ENCODE measurements at regions not wholly inside any gene's neighbourhood (a gene's known extent, or its start where the extent isn't known, plus 50 kb on each side); places are given as distances from the start of the nearest gene placed in this dataset.

GRCh38 chr1:187619175-187619574 lies 790.4 kb downstream of the PLA2G4A start:
- TF ChIP-seq NFIC (IDR thresholded peaks at IDR 0.05), result no peak

GRCh38 chr1:187621951-187622350 lies 793.2 kb downstream of the PLA2G4A start:
- no peak for TF ChIP-seq MAX (IDR thresholded peaks at IDR 0.05)
- TF ChIP-seq TAF1 (IDR thresholded peaks at IDR 0.05; ENCODE audit: low read depth), result no peak
- TF ChIP-seq FOXM1 (IDR thresholded peaks at IDR 0.05; ENCODE audit: borderline replicate concordance, low read depth), result no peak
- TF ChIP-seq EGR1 (IDR thresholded peaks at IDR 0.05), result no peak
- TF ChIP-seq CREB1 (IDR thresholded peaks at IDR 0.05; ENCODE audit: low read depth), result no peak
- no peak for TF ChIP-seq TCF12 (IDR thresholded peaks at IDR 0.05; ENCODE audit: low read depth)
- TF ChIP-seq, protein P1, sequence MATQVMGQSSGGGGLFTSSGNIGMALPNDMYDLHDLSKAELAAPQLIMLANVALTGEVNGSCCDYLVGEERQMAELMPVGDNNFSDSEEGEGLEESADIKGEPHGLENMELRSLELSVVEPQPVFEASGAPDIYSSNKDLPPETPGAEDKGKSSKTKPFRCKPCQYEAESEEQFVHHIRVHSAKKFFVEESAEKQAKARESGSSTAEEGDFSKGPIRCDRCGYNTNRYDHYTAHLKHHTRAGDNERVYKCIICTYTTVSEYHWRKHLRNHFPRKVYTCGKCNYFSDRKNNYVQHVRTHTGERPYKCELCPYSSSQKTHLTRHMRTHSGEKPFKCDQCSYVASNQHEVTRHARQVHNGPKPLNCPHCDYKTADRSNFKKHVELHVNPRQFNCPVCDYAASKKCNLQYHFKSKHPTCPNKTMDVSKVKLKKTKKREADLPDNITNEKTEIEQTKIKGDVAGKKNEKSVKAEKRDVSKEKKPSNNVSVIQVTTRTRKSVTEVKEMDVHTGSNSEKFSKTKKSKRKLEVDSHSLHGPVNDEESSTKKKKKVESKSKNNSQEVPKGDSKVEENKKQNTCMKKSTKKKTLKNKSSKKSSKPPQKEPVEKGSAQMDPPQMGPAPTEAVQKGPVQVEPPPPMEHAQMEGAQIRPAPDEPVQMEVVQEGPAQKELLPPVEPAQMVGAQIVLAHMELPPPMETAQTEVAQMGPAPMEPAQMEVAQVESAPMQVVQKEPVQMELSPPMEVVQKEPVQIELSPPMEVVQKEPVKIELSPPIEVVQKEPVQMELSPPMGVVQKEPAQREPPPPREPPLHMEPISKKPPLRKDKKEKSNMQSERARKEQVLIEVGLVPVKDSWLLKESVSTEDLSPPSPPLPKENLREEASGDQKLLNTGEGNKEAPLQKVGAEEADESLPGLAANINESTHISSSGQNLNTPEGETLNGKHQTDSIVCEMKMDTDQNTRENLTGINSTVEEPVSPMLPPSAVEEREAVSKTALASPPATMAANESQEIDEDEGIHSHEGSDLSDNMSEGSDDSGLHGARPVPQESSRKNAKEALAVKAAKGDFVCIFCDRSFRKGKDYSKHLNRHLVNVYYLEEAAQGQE (IDR thresholded peaks at IDR 0.05; ENCODE audit: low read depth), result no peak
- TF ChIP-seq ZBTB7A (IDR thresholded peaks at IDR 0.05; ENCODE audit: low read depth), result no peak
- TF ChIP-seq NFIC (IDR thresholded peaks at IDR 0.05), result no peak
- TF ChIP-seq CEBPB (IDR thresholded peaks at IDR 0.05), result no peak
- TF ChIP-seq TEAD4 (IDR thresholded peaks at IDR 0.05), result no peak
- TF ChIP-seq RAD21 (IDR thresholded peaks at IDR 0.05; ENCODE audit: low read depth), result no peak
- no peak for TF ChIP-seq EP300 (IDR thresholded peaks at IDR 0.05; ENCODE audit: borderline replicate concordance)
- TF ChIP-seq YY1 (IDR thresholded peaks at IDR 0.05; ENCODE audit: low read depth), result no peak
- TF ChIP-seq, protein P2, sequence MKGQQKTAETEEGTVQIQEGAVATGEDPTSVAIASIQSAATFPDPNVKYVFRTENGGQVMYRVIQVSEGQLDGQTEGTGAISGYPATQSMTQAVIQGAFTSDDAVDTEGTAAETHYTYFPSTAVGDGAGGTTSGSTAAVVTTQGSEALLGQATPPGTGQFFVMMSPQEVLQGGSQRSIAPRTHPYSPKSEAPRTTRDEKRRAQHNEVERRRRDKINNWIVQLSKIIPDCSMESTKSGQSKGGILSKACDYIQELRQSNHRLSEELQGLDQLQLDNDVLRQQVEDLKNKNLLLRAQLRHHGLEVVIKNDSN (IDR thresholded peaks at IDR 0.05), result no peak

DNA sequence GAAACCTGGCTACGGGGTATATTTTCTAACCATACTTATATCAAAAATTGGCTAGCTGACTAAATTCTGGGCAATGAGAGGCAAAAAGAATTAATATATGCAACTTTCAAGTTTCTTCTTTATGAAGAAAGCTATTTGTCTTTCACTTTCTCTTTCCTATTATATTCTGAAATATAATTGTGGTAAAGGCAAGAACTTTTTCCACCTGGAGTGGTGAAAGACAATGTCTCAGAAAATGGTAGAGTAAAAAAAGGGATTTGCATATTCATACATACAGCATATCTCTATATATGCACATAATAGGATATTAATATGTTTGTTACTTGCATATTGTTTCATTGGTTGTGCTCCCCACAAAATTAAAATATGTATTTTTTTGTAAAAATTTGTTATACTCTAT lies 793.8 kb downstream of the PLA2G4A start:
- TF ChIP-seq RAD21 (IDR thresholded peaks at IDR 0.05; ENCODE audit: low read depth) (no peak), NFIC (IDR thresholded peaks at IDR 0.05) (no peak), CEBPB (IDR thresholded peaks at IDR 0.05) (no peak)
- TF ChIP-seq, protein P2 (IDR thresholded peaks at IDR 0.05), result no peak

GRCh38 chr1:187624812-187625545 lies 796.2 kb downstream of the PLA2G4A start:
- TF ChIP-seq CEBPB (IDR thresholded peaks at IDR 0.05) (no peak), TCF12 (IDR thresholded peaks at IDR 0.05; ENCODE audit: low read depth) (no peak), FOXM1 (IDR thresholded peaks at IDR 0.05; ENCODE audit: borderline replicate concordance, low read depth) (no peak), EP300 (IDR thresholded peaks at IDR 0.05; ENCODE audit: borderline replicate concordance) (no peak)

GRCh38 chr1:187626056-187626455 lies 797.3 kb downstream of the PLA2G4A start:
- TF ChIP-seq MAX (IDR thresholded peaks at IDR 0.05) (no peak), TAF1 (IDR thresholded peaks at IDR 0.05; ENCODE audit: low read depth) (no peak), EGR1 (IDR thresholded peaks at IDR 0.05) (no peak), CREB1 (IDR thresholded peaks at IDR 0.05; ENCODE audit: low read depth) (no peak), CEBPB (IDR thresholded peaks at IDR 0.05) (no peak), YY1 (IDR thresholded peaks at IDR 0.05; ENCODE audit: low read depth) (no peak), FOXM1 (IDR thresholded peaks at IDR 0.05; ENCODE audit: borderline replicate concordance, low read depth) (no peak), TCF12 (IDR thresholded peaks at IDR 0.05; ENCODE audit: low read depth) (no peak), RAD21 (IDR thresholded peaks at IDR 0.05; ENCODE audit: low read depth) (no peak), EP300 (IDR thresholded peaks at IDR 0.05; ENCODE audit: borderline replicate concordance) (no peak), TEAD4 (IDR thresholded peaks at IDR 0.05) (no peak), NFIC (IDR thresholded peaks at IDR 0.05) (no peak), ZBTB7A (IDR thresholded peaks at IDR 0.05; ENCODE audit: low read depth) (no peak)
- TF ChIP-seq, protein P2 (IDR thresholded peaks at IDR 0.05), result no peak
- TF ChIP-seq, protein P1 (IDR thresholded peaks at IDR 0.05; ENCODE audit: low read depth), result no peak

DNA sequence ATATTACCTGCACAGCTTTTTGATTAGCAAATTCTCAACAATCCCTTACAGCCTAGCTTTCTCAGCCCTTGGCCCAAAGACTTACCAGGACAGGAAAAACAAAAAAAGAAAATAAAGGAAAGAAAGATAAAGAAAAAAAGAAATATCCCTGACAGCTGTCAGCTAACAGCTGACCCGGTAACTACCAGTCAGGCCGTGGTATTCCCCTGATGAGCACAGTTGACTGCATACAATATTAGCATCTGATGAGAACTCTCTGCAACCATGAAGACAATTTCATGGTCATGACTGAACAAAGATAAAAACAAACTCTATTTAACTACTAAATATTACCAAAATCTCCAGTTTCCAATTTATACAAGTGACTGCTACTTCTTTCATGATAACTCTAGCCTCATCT lies 798.8 kb downstream of the PLA2G4A start:
- TF ChIP-seq EP300 (IDR thresholded peaks at IDR 0.05; ENCODE audit: borderline replicate concordance) (no peak), YY1 (IDR thresholded peaks at IDR 0.05; ENCODE audit: low read depth) (no peak), EGR1 (IDR thresholded peaks at IDR 0.05) (no peak), TCF12 (IDR thresholded peaks at IDR 0.05; ENCODE audit: low read depth) (no peak), CREB1 (IDR thresholded peaks at IDR 0.05; ENCODE audit: low read depth) (no peak), RAD21 (IDR thresholded peaks at IDR 0.05; ENCODE audit: low read depth) (no peak), TEAD4 (IDR thresholded peaks at IDR 0.05) (no peak), NFIC (IDR thresholded peaks at IDR 0.05) (no peak), ZBTB7A (IDR thresholded peaks at IDR 0.05; ENCODE audit: low read depth) (no peak), MAX (IDR thresholded peaks at IDR 0.05) (no peak), FOXM1 (IDR thresholded peaks at IDR 0.05; ENCODE audit: borderline replicate concordance, low read depth) (no peak), CEBPB (IDR thresholded peaks at IDR 0.05) (no peak), TAF1 (IDR thresholded peaks at IDR 0.05; ENCODE audit: low read depth) (no peak)
- TF ChIP-seq, protein P2 (IDR thresholded peaks at IDR 0.05), result no peak
- TF ChIP-seq, protein P1 (IDR thresholded peaks at IDR 0.05; ENCODE audit: low read depth), result no peak
